GM12873 (cell line): ENCODE measurements at regions not wholly inside any gene's neighbourhood (a gene's known extent, or its start where the extent isn't known, plus 50 kb on each side); places are given as distances from the start of the nearest gene placed in this dataset.

Source experiments
- CTCF ChIP-seq: IDR thresholded peaks from 2 replicates; pipeline ENCODE4 v1.5.1; 2012; ENCODE audit warnings: low read depth, mild to moderate bottlenecking, moderate library complexity, low read length, control low read depth; ENCODE audit not compliant: insufficient read depth; ENCODE audit errors: missing control alignments

GRCh38 chr2:123262856-123263255, 762.2 kb upstream of the CNTNAP5 start:
- no peak for TF ChIP-seq CTCF

GRCh38 chr2:123283431-123283830, 741.7 kb upstream of the CNTNAP5 start:
- no peak for TF ChIP-seq CTCF

- no peak for TF ChIP-seq CTCF
These were observed 721.4 kb upstream of the CNTNAP5 start for GRCh38 chr2:123303731-123304130.
